Esophagus squamous epithelium (tissue), 4 donors: ENCODE measurements at regions not wholly inside any gene's neighbourhood (a gene's known extent, or its start where the extent isn't known, plus 50 kb on each side); places are given as distances from the start of the nearest gene placed in this dataset.

Experiments
- POLR2A ChIP-seq, 4 donors: fragments of 450-650 bp; IDR thresholded peaks; one replicate each; pipeline ENCODE4 v1.6.1; 2017; ENCODE audit warnings: antibody characterized with exemption in 4 of 4, mild to moderate bottlenecking in 4 of 4, moderate library complexity in 3 of 4
- TF ChIP-seq, protein P1 (sequence below), 6 experiments: fragments of 450-650 bp in 4 of 6; fragments of 200-600 bp in 2 of 6; sonication (generic) in 2 of 6; IDR thresholded peaks; one replicate each; pipeline ENCODE4 v1.5.1; 2016 to 2019; ENCODE audit warnings: antibody characterized with exemption in 6 of 6, mild to moderate bottlenecking in 4 of 6, moderate library complexity in 4 of 6

DNA sequence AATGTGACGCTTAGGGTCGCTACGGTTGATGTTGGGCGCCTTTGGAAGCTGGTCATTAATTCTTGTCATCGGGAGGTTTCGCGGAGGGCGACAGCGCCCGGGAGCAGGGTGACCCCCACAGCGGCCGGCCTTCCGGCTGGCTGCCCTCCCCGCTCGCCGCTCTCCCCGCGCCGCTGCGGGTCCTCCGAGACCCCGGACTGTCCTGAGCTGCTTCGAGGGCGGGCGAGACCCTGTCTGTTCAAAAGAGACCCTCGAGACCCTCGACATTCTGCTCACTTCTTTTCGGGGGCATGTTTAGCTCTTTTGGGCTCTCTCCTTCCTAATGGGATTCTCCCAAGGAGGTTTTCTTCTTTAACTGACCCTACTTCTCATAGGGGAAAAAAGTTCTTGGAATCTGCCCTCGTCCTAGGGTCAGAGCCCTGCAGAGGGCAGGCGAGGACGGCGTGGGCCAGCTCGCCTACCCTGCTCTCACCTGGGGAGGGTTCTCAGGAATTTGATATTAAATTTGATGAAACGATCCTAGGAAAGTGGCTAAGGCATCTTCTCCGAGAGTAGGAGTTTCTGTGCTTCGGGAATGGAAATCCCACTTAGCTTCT lies 257.0 kb downstream of the OTUD1 start:
- TF ChIP-seq POLR2A (IDR thresholded peaks at IDR 0.05): no peak
- TF ChIP-seq, protein P1, sequence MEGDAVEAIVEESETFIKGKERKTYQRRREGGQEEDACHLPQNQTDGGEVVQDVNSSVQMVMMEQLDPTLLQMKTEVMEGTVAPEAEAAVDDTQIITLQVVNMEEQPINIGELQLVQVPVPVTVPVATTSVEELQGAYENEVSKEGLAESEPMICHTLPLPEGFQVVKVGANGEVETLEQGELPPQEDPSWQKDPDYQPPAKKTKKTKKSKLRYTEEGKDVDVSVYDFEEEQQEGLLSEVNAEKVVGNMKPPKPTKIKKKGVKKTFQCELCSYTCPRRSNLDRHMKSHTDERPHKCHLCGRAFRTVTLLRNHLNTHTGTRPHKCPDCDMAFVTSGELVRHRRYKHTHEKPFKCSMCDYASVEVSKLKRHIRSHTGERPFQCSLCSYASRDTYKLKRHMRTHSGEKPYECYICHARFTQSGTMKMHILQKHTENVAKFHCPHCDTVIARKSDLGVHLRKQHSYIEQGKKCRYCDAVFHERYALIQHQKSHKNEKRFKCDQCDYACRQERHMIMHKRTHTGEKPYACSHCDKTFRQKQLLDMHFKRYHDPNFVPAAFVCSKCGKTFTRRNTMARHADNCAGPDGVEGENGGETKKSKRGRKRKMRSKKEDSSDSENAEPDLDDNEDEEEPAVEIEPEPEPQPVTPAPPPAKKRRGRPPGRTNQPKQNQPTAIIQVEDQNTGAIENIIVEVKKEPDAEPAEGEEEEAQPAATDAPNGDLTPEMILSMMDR (IDR thresholded peaks at IDR 0.05): no peak
